Right atrium auricular region (tissue), 2 donors: ENCODE measurements at regions not wholly inside any gene's neighbourhood (a gene's known extent, or its start where the extent isn't known, plus 50 kb on each side); places are given as distances from the start of the nearest gene placed in this dataset.

ENCODE experiments used
- DNase-seq: peaks from one replicate; pipeline ENCODE4 v3.0.0-alpha.2; 2019; ENCODE audit warnings: low spot score
- H3K27ac ChIP-seq, 2 donors: fragments of 200-600 bp; sonication (generic); 1 replicate in 1 of 2; 2 replicates in 1 of 2; pipeline ENCODE4 v1.5.1; 2016 to 2019
- H3K27me3 ChIP-seq, 2 donors: fragments of 200-600 bp; sonication (generic); one replicate each; pipeline versions ENCODE4 v1.5.1 to v1.6.0; 2017 to 2019
- H3K36me3 ChIP-seq: fragments of 200-600 bp; sonication (generic); one replicate; pipeline ENCODE4 v1.5.1; 2016
- H3K4me1 ChIP-seq, 2 donors: fragments of 200-600 bp; sonication (generic); one replicate each; pipeline versions ENCODE4 v1.5.1 to v1.6.0; 2017 to 2019
- H3K4me3 ChIP-seq, 2 donors: fragments of 200-600 bp; sonication (generic); 1 replicate in 1 of 2; 2 replicates in 1 of 2; pipeline ENCODE4 v1.5.1; 2017 to 2019; ENCODE audit warnings: mild to moderate bottlenecking in 1 of 2, moderate library complexity in 1 of 2
- H3K9me3 ChIP-seq, 2 donors: fragments of 200-600 bp; sonication (generic); one replicate each; pipeline ENCODE4 v1.5.1; 2019
- CTCF ChIP-seq, 2 donors: fragments of 200-600 bp; sonication (generic); IDR thresholded peaks; one replicate each; pipeline ENCODE4 v1.5.1; 2019; ENCODE audit warnings: antibody characterized with exemption in 2 of 2

GRCh38 chr18:38244480-38244879 is 678.9 kb upstream of the CELF4 start:
- no peaks in the 10 kb centered on the region for H3K27me3 ChIP-seq
- H3K4me3 ChIP-seq, result no peak overlapping the region
- no peak for DNase-seq
- no peak overlapping the region for H3K27ac ChIP-seq
- no peaks in the 10 kb centered on the region for H3K4me1 ChIP-seq
- no peaks in the 10 kb centered on the region for H3K9me3 ChIP-seq
- no peaks in the 10 kb centered on the region for H3K36me3 ChIP-seq
- TF ChIP-seq CTCF (IDR thresholded peaks at IDR 0.05), result no peak

GRCh38 chr18:38243291-38243690 is 677.7 kb upstream of the CELF4 start:
- DNase-seq, result no peak
- no peak overlapping the region for H3K4me3 ChIP-seq
- H3K4me1 ChIP-seq, result no peaks in the 10 kb centered on the region
- no peaks in the 10 kb centered on the region for H3K27me3 ChIP-seq
- no peaks in the 10 kb centered on the region for H3K9me3 ChIP-seq
- no peak for TF ChIP-seq CTCF (IDR thresholded peaks at IDR 0.05)
- no peak overlapping the region for H3K27ac ChIP-seq
- no peaks in the 10 kb centered on the region for H3K36me3 ChIP-seq

GRCh38 chr18:38241736-38242135 is 676.1 kb upstream of the CELF4 start:
- Histone ChIP-seq H3K27me3 (no peaks in the 10 kb centered on the region), H3K4me1 (no peaks in the 10 kb centered on the region), H3K27ac (no peak overlapping the region), H3K4me3 (no peak overlapping the region), H3K9me3 (no peaks in the 10 kb centered on the region), H3K36me3 (no peaks in the 10 kb centered on the region)
- no peak for TF ChIP-seq CTCF (IDR thresholded peaks at IDR 0.05)
- no peak for DNase-seq

DNA sequence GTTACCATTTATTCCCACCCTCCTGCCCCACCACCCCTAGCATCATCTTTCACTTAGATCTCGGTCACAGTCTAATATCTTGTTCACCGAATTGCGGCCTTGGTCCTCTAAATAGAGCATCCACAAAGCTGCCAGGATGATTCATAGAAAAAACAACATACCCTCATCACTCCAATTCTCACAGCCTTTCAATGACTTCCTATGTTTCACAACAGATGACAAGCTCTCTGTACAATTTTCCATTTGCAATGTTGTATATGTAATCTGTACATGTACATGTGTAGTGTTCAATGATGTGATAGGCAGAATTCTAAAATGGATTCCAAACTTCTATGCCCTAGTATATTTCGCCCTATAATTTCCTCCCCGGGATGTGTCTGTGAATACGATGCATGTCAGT is 675.6 kb upstream of the CELF4 start:
- no peak overlapping the region for H3K27ac ChIP-seq
- TF ChIP-seq CTCF (IDR thresholded peaks at IDR 0.05), result no peak
- DNase-seq, result no peak
- H3K27me3 ChIP-seq, result no peaks in the 10 kb centered on the region
- H3K36me3 ChIP-seq, result no peaks in the 10 kb centered on the region
- H3K4me3 ChIP-seq, result no peak overlapping the region
- H3K4me1 ChIP-seq, result no peaks in the 10 kb centered on the region
- no peaks in the 10 kb centered on the region for H3K9me3 ChIP-seq

DNA sequence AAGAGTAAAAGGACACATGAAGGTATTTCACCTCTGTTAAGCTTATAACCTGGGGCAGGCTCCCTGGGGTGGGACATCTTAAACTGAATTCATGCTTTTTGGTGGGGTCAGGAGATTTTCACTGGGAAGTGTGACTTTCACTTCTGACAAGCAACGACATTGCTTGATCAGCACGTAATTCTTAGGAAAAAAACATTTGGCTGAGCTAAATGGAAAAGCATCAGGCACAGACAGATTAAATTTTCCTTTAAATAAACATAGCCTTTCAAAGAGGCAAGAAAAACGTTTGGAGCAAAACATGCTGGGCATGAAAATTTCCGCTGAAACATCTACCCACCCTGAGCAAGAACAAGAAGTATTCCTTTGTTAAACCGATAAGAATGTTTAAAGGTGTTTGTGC is 674.0 kb upstream of the CELF4 start:
- Histone ChIP-seq H3K9me3 (no peaks in the 10 kb centered on the region), H3K36me3 (no peaks in the 10 kb centered on the region), H3K4me3 (no peak overlapping the region), H3K27me3 (no peaks in the 10 kb centered on the region), H3K4me1 (no peaks in the 10 kb centered on the region), H3K27ac (no peak overlapping the region)
- DNase-seq, result no peak
- TF ChIP-seq CTCF (IDR thresholded peaks at IDR 0.05), result no peak

GRCh38 chr18:38237796-38238195 is 672.2 kb upstream of the CELF4 start:
- H3K4me1 ChIP-seq, result no peaks in the 10 kb centered on the region
- H3K9me3 ChIP-seq, result no peaks in the 10 kb centered on the region
- H3K27me3 ChIP-seq, result no peaks in the 10 kb centered on the region
- H3K27ac ChIP-seq, result no peak overlapping the region
- no peak for TF ChIP-seq CTCF (IDR thresholded peaks at IDR 0.05)
- H3K36me3 ChIP-seq, result no peaks in the 10 kb centered on the region
- DNase-seq, result no peak
- H3K4me3 ChIP-seq, result no peak overlapping the region
